SK-N-SH treated with all-trans-retinoic acid at 6 μM for 48 hours (cell line): ENCODE measurements at regions not wholly inside any gene's neighbourhood (a gene's known extent, or its start where the extent isn't known, plus 50 kb on each side); places are given as distances from the start of the nearest gene placed in this dataset.

Experiments used
- ARNTL ChIP-seq: fragments of 450-650 bp; formaldehyde crosslinking; IDR thresholded peaks from 2 replicates; pipeline ENCODE4 v1.5.0; 2020; ENCODE audit warnings: low read depth, mild to moderate bottlenecking, moderate library complexity, borderline replicate concordance
- CREB5 ChIP-seq: fragments of 250-450 bp; sonication (Bioruptor Pico); IDR thresholded peaks from 2 replicates; pipeline ENCODE4 v1.5.1; 2020; ENCODE audit warnings: low read depth, mild to moderate bottlenecking, moderate library complexity
- ESRRG ChIP-seq: fragments of 250-450 bp; sonication (Bioruptor Pico); IDR thresholded peaks from 2 replicates; pipeline ENCODE4 v1.6.1; 2021; ENCODE audit warnings: mild to moderate bottlenecking
- ISL1 ChIP-seq: fragments of 250-450 bp; sonication (Bioruptor Pico); IDR thresholded peaks from 2 replicates; pipeline ENCODE4 v2.1.2; 2022; ENCODE audit warnings: mild to moderate bottlenecking, moderate library complexity
- OSR1 ChIP-seq: fragments of 250-450 bp; sonication (Bioruptor Pico); IDR thresholded peaks from 2 replicates; pipeline ENCODE4 v1.8.0; 2022; ENCODE audit warnings: moderate library complexity, mild to moderate bottlenecking, inconsistent platforms
- PATZ1 ChIP-seq: fragments of 250-450 bp; sonication (Bioruptor Pico); IDR thresholded peaks from 2 replicates; pipeline ENCODE4 v1.8.0; 2020; ENCODE audit warnings: mild to moderate bottlenecking, moderate library complexity, borderline replicate concordance
- POU6F1 ChIP-seq: fragments of 250-450 bp; sonication (Bioruptor Pico); IDR thresholded peaks from 2 replicates; pipeline ENCODE4 v1.8.0; 2021; ENCODE audit warnings: low read depth, mild to moderate bottlenecking, moderate library complexity, borderline replicate concordance
- TSHZ2 ChIP-seq: fragments of 250-450 bp; sonication (Bioruptor Pico); IDR thresholded peaks from 2 replicates; pipeline ENCODE4 v1.5.0; 2020; ENCODE audit warnings: mild to moderate bottlenecking, moderate library complexity
- ZFP30 ChIP-seq: fragments of 450-650 bp; formaldehyde crosslinking; IDR thresholded peaks from 2 replicates; pipeline ENCODE4 v1.5.0; 2022; ENCODE audit warnings: mild to moderate bottlenecking, moderate library complexity
- ZNF565 ChIP-seq: fragments of 450-650 bp; formaldehyde crosslinking; conservative IDR thresholded peaks from 2 replicates; pipeline ENCODE4 v1.5.0; 2020; ENCODE audit warnings: low read depth, mild to moderate bottlenecking, moderate library complexity
- ZNF8 ChIP-seq: fragments of 450-650 bp; formaldehyde crosslinking; IDR thresholded peaks from 2 replicates; pipeline ENCODE4 v1.5.0; 2020; ENCODE audit warnings: mild to moderate bottlenecking, moderate library complexity

GRCh38 chr14:62378057-62378456 is 615.8 kb downstream of the SNAPC1 start:
- no peak for TF ChIP-seq OSR1
- no peak for TF ChIP-seq PATZ1
- no peak for TF ChIP-seq ISL1 (CRISPR knock-in tag)
- no peak for TF ChIP-seq ARNTL (CRISPR knock-in tag)
- TF ChIP-seq TSHZ2 (CRISPR knock-in tag): no peak
- no peak for TF ChIP-seq ZNF8 (CRISPR knock-in tag)
- no peak for TF ChIP-seq ESRRG (CRISPR knock-in tag)
- no peak for TF ChIP-seq ZFP30 (CRISPR knock-in tag)
- TF ChIP-seq POU6F1 (CRISPR knock-in tag): no peak
- TF ChIP-seq CREB5: no peak
- no peak for TF ChIP-seq ZNF565 (CRISPR knock-in tag)
